ENCODE measurements at regions not wholly inside any gene's neighbourhood (a gene's known extent, or its start where the extent isn't known, plus 50 kb on each side); places are given as distances from the start of the nearest gene placed in this dataset.

DNA sequence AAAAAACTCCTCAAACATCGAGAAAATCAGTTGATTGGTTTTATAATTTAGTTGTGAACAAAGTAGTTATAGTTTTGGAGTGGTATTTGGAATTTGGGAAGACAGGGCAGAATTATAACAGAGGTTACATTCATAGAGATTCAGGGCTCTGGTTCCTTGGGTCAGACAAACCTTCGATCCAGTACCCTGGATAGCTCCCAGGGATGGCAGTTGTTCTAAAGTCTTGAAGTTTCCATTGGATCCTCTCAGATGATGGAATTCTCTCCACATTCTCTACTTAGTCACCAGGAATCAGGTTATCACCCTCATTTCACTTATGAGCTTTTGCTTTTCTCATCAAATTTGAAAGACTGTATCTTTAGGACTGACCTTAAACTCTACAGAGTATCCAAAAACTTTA lies 285.1 kb downstream of the CENPW start:
- Histone ChIP-seq H3K4me2 (no peak overlapping the region), H3K4me3 (no peak overlapping the region), H3K9ac (no peak overlapping the region), H4K20me1 (no peaks in the 10 kb centered on the region), H3K27ac (no peak overlapping the region), H3K4me1 (no peaks in the 10 kb centered on the region), H3K36me3 (no peaks in the 10 kb centered on the region), H3K9me3 (no peaks in the 10 kb centered on the region), H3K27me3 (no peaks in the 10 kb centered on the region)
- no peak for TF ChIP-seq Cebpa-rat (IDR thresholded peaks at IDR 0.05)

DNA sequence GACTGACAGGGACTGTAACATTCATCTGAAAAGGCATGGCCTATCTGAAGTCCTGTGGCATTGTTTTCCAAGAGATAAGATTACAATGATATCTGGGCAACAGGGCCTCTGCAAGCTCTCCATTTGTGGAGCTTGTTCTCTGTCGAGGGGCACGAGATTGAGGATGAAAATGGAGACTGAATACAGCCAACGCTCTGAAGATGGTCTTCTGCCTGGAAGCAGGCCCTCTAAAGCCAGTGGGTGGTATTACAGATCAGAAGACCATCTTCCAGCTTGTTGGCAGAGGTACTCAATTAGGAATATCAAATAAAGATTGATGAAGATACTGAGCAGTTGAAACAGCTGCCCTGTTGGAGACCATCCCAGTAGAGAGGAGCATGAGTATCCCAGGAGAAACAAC lies 288.2 kb downstream of the CENPW start:
- H4K20me1 ChIP-seq: no peaks in the 10 kb centered on the region
- TF ChIP-seq Cebpa-rat (IDR thresholded peaks at IDR 0.05): no peak
- H3K27me3 ChIP-seq: no peaks in the 10 kb centered on the region
- H3K4me3 ChIP-seq: no peak overlapping the region
- no peak overlapping the region for H3K27ac ChIP-seq
- no peaks in the 10 kb centered on the region for H3K4me1 ChIP-seq
- no peaks in the 10 kb centered on the region for H3K9me3 ChIP-seq
- H3K36me3 ChIP-seq: no peaks in the 10 kb centered on the region
- no peak overlapping the region for H3K9ac ChIP-seq
- H3K4me2 ChIP-seq: no peak overlapping the region

DNA sequence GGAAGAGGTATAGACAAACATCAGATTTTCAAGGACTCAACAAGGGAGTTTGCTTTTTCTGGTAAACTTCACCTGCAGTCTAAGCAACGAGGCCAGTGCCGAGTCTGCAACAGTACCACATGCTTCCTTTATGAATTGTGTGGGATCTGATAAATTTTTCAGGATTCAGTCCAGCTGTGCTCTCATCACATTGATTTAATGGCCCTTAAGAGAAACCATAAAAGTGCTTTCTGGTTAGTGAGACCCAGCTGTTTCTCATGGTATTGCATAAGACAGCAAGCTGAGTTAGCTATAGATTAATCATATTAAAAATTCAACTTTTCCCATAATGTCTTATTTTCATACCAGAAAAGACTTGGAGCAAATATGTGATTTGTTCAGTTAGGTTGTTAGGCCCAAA lies 291.4 kb downstream of the CENPW start:
- Histone ChIP-seq H3K4me3 (no peak overlapping the region), H3K9me3 (no peaks in the 10 kb centered on the region), H3K36me3 (no peaks in the 10 kb centered on the region), H3K4me1 (no peaks in the 10 kb centered on the region), H3K27ac (no peak overlapping the region), H3K27me3 (no peaks in the 10 kb centered on the region), H3K4me2 (no peak overlapping the region), H4K20me1 (no peaks in the 10 kb centered on the region), H3K9ac (no peak overlapping the region)
- TF ChIP-seq Cebpa-rat (IDR thresholded peaks at IDR 0.05): no peak

DNA sequence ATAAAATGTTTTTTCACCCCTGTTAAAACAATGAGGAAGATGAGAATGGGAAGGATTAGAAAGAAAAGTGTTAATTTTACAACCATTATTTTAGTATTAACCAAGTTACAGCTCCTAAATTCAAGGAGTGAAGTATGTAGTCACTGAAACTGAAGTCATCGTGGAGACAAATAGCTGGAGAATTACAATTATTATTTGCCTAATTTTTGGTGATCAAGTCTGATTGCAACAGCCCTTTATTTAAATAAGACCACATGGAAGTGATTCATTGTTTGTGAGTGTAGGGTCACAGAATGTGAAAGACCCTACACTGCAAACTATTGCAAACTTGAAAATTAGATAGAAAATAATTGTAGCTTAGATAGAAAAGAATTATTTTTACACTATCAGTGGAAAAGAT lies 292.4 kb downstream of the CENPW start:
- Histone ChIP-seq H3K27me3 (no peaks in the 10 kb centered on the region), H3K4me3 (no peak overlapping the region), H3K9ac (no peak overlapping the region), H3K9me3 (no peaks in the 10 kb centered on the region), H4K20me1 (no peaks in the 10 kb centered on the region), H3K36me3 (no peaks in the 10 kb centered on the region), H3K27ac (no peak overlapping the region), H3K4me1 (no peaks in the 10 kb centered on the region), H3K4me2 (no peak overlapping the region)
- no peak for TF ChIP-seq Cebpa-rat (IDR thresholded peaks at IDR 0.05)

DNA sequence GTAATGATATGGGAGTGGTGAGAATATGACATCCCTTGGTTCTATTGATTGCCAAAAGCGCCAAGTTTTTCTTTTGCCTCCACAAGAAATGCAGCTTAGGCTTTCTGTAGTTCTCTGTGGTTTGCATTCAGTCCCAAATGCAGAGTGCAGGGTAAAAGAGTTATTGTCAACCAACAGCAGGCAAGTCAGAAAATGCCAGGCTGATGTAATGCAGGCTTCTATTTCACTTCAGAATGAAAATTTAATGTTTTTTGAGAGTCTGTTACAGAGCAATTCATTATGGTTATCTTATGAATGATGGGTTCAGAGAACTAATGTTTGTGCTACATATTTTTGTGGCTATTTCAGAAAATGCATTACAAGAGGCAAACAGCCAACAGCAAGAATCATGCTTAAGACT lies 293.5 kb downstream of the CENPW start:
- TF ChIP-seq Cebpa-rat (IDR thresholded peaks at IDR 0.05): no peak
- no peaks in the 10 kb centered on the region for H4K20me1 ChIP-seq
- H3K9me3 ChIP-seq: no peaks in the 10 kb centered on the region
- no peaks in the 10 kb centered on the region for H3K4me1 ChIP-seq
- no peak overlapping the region for H3K4me2 ChIP-seq
- no peaks in the 10 kb centered on the region for H3K36me3 ChIP-seq
- no peaks in the 10 kb centered on the region for H3K27me3 ChIP-seq
- H3K4me3 ChIP-seq: no peak overlapping the region
- no peak overlapping the region for H3K9ac ChIP-seq
- H3K27ac ChIP-seq: no peak overlapping the region

DNA sequence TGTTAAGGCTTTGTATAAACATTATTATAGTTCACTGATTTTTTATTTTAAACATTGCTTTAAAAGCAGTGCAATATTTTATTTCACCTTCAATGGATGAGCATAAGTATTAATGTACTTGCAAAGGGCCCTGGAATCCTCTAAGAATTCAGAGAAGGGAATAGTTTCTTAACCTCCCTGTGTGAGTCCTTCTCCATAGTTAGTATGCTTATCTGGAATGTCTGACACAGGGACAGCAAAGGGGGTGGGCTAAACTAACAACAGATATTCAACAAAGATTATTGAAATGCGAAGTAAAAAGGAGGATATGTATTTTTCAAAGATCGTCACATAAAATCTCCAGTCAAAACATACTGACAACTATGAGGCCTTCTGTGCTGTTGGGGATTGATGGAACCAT lies 300.4 kb downstream of the CENPW start:
- Histone ChIP-seq H3K4me3 (no peak overlapping the region), H3K4me2 (no peak overlapping the region), H3K9ac (no peak overlapping the region), H3K36me3 (no peaks in the 10 kb centered on the region), H3K27me3 (no peaks in the 10 kb centered on the region), H3K9me3 (no peaks in the 10 kb centered on the region), H3K27ac (no peak overlapping the region), H3K4me1 (no peaks in the 10 kb centered on the region), H4K20me1 (no peaks in the 10 kb centered on the region)
- no peak for TF ChIP-seq Cebpa-rat (IDR thresholded peaks at IDR 0.05)

DNA sequence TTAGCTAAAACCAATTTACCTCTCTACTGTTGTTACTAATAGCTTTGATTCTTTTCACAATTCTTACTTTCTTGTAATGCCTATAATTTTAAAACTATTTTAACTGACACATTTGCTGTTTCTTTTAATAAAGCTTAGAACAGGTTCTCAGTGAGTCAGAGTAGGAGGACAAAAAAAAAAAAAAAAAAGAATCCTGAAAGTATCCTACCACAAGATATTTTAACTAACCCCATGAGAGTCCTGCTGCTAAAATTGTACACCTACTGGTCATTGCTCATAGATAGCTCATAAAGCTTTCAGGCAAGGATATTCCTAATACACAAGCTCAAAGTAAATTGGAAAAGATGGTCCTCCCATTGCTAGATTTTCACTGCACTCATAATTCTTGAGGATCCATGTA lies 301.0 kb downstream of the CENPW start:
- Histone ChIP-seq H3K9ac (no peak overlapping the region), H3K9me3 (no peaks in the 10 kb centered on the region), H3K4me3 (no peak overlapping the region), H3K27me3 (no peaks in the 10 kb centered on the region), H4K20me1 (no peaks in the 10 kb centered on the region), H3K36me3 (no peaks in the 10 kb centered on the region), H3K4me2 (no peak overlapping the region), H3K4me1 (no peaks in the 10 kb centered on the region), H3K27ac (no peak overlapping the region)
- TF ChIP-seq Cebpa-rat (IDR thresholded peaks at IDR 0.05): no peak

DNA sequence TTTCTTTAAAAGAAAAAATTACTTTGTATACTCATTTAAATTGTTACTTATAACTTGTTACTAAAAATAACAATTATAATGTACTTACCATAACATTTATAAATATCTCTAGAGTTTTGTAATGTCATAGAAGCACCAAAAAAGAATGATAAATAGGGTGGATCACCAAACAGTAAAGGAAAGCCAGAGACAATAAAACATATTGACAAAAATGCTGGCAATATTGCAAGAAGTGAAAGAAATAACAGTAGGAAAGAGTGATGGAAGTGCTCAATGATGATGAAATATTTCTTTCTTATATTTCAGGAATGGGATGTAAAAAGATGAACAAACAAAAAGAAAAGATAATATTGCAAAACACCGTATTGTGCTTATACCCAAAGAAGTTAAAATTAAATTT lies 301.7 kb downstream of the CENPW start:
- no peaks in the 10 kb centered on the region for H3K9me3 ChIP-seq
- H4K20me1 ChIP-seq: no peaks in the 10 kb centered on the region
- no peak overlapping the region for H3K27ac ChIP-seq
- no peaks in the 10 kb centered on the region for H3K4me1 ChIP-seq
- no peak for TF ChIP-seq Cebpa-rat (IDR thresholded peaks at IDR 0.05)
- H3K27me3 ChIP-seq: no peaks in the 10 kb centered on the region
- no peak overlapping the region for H3K9ac ChIP-seq
- H3K36me3 ChIP-seq: no peaks in the 10 kb centered on the region
- H3K4me3 ChIP-seq: no peak overlapping the region
- H3K4me2 ChIP-seq: no peak overlapping the region

DNA sequence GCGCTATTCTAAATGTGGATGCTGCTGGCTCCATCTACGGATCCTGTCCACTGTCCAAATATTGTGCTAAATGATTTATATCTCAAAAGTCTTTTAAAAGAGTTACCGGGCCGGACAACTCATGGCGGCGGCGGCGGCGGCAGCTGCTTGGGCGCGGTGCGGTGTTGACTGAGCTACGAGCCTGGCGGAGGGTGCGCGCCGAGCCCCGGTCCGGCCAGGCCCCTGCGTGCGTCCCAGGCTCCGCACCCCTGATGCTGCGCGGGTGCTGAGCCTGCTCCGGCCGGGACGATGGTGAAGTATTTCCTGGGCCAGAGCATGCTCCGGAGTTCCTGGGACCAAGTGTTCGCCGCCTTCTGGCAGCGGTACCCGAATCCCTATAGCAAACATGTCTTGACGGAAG lies 303.4 kb downstream of the CENPW start:
- Histone ChIP-seq H3K27ac (no peak overlapping the region), H3K27me3 (no peaks in the 10 kb centered on the region), H3K4me3 (no peak overlapping the region), H3K36me3 (no peaks in the 10 kb centered on the region), H3K9ac (no peak overlapping the region), H3K4me2 (no peak overlapping the region), H4K20me1 (no peaks in the 10 kb centered on the region), H3K9me3 (no peaks in the 10 kb centered on the region), H3K4me1 (no peaks in the 10 kb centered on the region)
- TF ChIP-seq Cebpa-rat (IDR thresholded peaks at IDR 0.05): no peak

DNA sequence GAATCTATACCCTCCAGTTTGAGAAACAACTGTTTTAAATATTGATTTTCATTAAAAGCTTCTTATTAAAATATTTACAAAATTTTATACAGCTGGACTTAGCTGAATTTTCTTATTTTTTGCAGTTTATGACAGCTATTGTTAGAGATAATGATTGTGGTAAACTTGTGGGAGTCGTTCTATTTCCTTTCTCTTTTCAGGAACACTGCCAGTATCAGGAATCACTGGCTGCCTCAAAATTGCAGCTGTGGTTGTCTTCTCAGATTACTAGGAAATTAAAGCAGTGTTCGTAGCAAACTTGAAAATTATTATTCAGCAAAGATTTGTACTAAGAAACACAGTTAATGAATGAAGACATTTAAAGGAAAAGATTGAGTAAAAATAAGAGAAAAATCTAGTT lies 311.0 kb downstream of the CENPW start:
- no peak for TF ChIP-seq Cebpa-rat (IDR thresholded peaks at IDR 0.05)
- Histone ChIP-seq H3K9ac (no peak overlapping the region), H3K4me2 (no peak overlapping the region), H3K4me1 (no peaks in the 10 kb centered on the region), H4K20me1 (no peaks in the 10 kb centered on the region), H3K36me3 (no peaks in the 10 kb centered on the region), H3K4me3 (no peak overlapping the region), H3K27me3 (no peaks in the 10 kb centered on the region), H3K27ac (no peak overlapping the region), H3K9me3 (peaks cover 19% of the 10 kb centered on the region)

DNA sequence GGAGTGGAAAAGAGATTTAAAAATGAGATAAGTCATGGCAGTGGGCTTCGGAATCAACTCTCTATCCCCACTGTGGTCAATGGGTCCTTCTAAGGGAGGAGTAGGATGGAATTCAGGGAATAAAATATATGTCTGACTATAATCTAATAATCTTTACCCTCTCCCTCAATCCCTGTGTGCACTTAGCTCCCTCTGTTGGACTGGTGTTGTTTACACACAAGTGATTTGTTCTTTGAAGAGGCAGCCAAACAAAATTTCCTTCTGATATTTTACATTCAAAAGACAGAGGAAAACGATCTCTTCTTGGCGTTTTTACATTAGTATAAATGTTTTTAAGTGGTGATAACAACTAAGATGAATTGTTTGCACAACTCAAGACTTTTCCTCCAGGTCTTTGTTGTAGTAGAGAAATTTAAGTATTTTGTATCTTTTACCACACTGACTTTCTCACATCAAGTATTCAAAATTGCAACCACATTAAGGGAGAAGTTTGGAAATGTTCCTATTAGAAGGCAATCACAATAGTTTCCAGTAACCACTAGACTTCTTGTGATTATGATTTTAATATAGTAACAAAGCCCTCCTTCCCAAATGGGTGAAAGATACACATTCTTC lies 317.8 kb downstream of the CENPW start:
- Histone ChIP-seq H4K20me1 (no peaks in the 10 kb centered on the region), H3K4me2 (no peak overlapping the region), H3K27ac (no peak overlapping the region), H3K27me3 (no peaks in the 10 kb centered on the region), H3K4me3 (no peak overlapping the region), H3K4me1 (no peaks in the 10 kb centered on the region), H3K9me3 (peaks cover 19% of the 10 kb centered on the region), H3K9ac (no peak overlapping the region), H3K36me3 (no peaks in the 10 kb centered on the region)
- TF ChIP-seq Cebpa-rat (IDR thresholded peaks at IDR 0.05): no peak

Measured in BLaER1 (cell line).